Endothelial cell of umbilical vein (primary cell): ENCODE measurements at regions not wholly inside any gene's neighbourhood (a gene's known extent, or its start where the extent isn't known, plus 50 kb on each side); places are given as distances from the start of the nearest gene placed in this dataset.

Experiments used
- EZH2 ChIP-seq: IDR thresholded peaks from 2 replicates; pipeline ENCODE4 v1.6.1; 2012; ENCODE audit warnings: borderline replicate concordance, low read depth, mild to moderate bottlenecking, moderate library complexity, low read length, inconsistent platforms; ENCODE audit not compliant: severe bottlenecking
- POLR2A ChIP-seq: IDR thresholded peaks from 2 replicates; pipeline ENCODE4 v1.6.1; 2012; ENCODE audit warnings: low read depth, mild to moderate bottlenecking, control low read depth, low read length
- POLR2AphosphoS5 ChIP-seq: IDR thresholded peaks from 2 replicates; pipeline ENCODE4 v1.6.1; 2012; ENCODE audit warnings: low read depth, mild to moderate bottlenecking, control low read depth, low read length, moderate library complexity; ENCODE audit not compliant: insufficient read depth
- TF ChIP-seq, protein P1 (sequence below), 2 donors: IDR thresholded peaks; 1 replicate in 1 of 2; 2 replicates in 1 of 2; pipeline ENCODE4 v1.5.1; 2011; ENCODE audit warnings: low read length in 2 of 2, mild to moderate bottlenecking in 2 of 2, moderate library complexity in 2 of 2, control low read depth in 1 of 2, inconsistent platforms in 1 of 2, low read depth in 1 of 2; ENCODE audit not compliant: insufficient read depth in 1 of 2; ENCODE audit errors: extremely low read depth in 1 of 2
- TF ChIP-seq, protein P2 (sequence below): IDR thresholded peaks from 2 replicates; pipeline ENCODE4 v1.6.1; 2011; ENCODE audit not compliant: insufficient read depth, insufficient read length

DNA sequence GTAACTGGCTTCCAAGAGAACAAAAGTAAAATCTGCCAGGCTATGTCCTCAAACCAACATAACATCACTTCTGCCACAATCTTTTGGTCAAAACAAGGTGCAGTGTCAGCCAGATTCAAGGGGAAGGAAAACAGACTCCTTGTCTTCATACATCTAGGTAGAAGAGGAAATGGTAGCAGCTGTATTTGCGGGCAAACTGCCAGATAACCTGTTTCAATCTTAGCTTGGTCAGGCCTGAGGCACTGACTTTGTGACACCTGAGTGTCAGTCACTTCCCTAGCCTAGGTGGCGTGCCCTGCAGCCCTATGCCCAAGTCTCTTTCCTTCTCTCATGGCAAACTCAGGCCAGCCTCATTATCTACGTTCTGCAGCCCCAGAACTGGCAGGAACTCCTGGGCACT is 146.2 kb upstream of the JADE1 start:
- TF ChIP-seq, protein P1, sequence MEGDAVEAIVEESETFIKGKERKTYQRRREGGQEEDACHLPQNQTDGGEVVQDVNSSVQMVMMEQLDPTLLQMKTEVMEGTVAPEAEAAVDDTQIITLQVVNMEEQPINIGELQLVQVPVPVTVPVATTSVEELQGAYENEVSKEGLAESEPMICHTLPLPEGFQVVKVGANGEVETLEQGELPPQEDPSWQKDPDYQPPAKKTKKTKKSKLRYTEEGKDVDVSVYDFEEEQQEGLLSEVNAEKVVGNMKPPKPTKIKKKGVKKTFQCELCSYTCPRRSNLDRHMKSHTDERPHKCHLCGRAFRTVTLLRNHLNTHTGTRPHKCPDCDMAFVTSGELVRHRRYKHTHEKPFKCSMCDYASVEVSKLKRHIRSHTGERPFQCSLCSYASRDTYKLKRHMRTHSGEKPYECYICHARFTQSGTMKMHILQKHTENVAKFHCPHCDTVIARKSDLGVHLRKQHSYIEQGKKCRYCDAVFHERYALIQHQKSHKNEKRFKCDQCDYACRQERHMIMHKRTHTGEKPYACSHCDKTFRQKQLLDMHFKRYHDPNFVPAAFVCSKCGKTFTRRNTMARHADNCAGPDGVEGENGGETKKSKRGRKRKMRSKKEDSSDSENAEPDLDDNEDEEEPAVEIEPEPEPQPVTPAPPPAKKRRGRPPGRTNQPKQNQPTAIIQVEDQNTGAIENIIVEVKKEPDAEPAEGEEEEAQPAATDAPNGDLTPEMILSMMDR (IDR thresholded peaks at IDR 0.05; ENCODE audit: extremely low read depth in 1 of 2, insufficient read depth in 1 of 2, low read depth in 1 of 2, low read length in 2 of 2): no peak
- TF ChIP-seq POLR2A (no peak), POLR2AphosphoS5 (no peak), EZH2 (no peak)
- TF ChIP-seq, protein P2, sequence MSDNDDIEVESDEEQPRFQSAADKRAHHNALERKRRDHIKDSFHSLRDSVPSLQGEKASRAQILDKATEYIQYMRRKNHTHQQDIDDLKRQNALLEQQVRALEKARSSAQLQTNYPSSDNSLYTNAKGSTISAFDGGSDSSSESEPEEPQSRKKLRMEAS: no peak
